Stimulated activated CD4-positive, alpha-beta T cell treated with anti-CD3 and anti-CD28 coated beads, TNF-alpha, amount 100 ng/mL, for 48 hours (primary cell): ENCODE measurements at regions not wholly inside any gene's neighbourhood (a gene's known extent, or its start where the extent isn't known, plus 50 kb on each side); places are given as distances from the start of the nearest gene placed in this dataset.
"Not testable (repeated sequence)": the region's sequence is repeated elsewhere in the genome, so short reads cannot be mapped to it uniquely, and the experiment has no call there.

Source experiments
- DNase-seq, 3 donors: peaks; one replicate each; pipeline ENCODE4 v3.0.0-alpha.2; 2020; ENCODE audit warnings: low read depth in 3 of 3

DNA sequence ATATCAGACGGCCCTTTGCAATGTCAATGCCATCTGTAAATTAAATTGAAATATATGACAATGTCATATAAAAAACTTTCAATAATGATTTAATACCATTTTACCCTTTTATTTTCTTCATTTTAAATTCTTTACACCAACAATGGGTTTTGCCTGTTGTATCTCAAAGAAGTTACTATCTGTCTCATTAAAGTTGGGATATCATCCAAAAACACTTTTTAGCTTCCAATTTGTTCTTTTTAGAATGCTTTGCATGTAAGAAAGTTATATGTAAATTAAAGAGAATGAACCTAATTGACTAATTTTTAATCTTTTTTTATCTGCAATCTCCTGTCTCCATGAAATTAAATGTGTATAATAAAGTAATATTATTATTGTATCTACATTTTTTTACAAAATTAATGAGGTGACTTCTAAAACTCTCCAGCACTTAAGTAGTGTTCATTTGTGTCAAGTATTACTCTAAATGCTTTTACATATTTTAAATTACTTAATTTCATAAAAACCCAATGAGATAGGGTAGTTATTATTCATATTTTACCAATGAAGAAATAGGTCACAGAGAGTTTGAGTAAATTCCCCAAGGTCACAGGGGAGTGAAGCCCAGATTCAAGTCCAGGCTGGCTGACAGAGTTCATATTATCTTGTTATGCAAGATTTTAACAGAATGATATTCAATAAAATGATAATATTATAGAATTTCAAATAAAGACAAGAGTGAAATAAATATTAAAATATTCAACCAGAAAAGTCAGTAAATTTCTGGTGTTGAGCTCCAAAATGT is 673.0 kb upstream of the FLRT2 start:
- no peak for DNase-seq

DNA sequence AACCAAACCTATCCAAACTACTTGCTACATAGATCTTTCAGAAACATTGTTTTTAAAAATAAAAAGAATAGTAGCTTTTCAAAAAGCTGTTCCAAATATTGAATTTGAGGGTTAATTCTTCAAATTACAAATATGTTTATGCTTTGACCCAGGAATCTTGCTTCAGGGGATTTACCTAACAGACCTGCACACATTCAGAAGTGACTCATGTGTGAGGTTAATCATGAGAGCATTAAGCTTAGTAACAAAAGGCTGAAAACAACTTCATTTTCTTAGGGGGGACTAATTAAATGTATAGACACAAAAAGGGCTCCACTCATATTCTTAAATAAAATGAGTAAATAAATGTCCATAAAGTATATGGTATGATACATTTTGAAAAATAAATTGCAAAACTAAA is 672.4 kb upstream of the FLRT2 start:
- DNase-seq, result no peak

DNA sequence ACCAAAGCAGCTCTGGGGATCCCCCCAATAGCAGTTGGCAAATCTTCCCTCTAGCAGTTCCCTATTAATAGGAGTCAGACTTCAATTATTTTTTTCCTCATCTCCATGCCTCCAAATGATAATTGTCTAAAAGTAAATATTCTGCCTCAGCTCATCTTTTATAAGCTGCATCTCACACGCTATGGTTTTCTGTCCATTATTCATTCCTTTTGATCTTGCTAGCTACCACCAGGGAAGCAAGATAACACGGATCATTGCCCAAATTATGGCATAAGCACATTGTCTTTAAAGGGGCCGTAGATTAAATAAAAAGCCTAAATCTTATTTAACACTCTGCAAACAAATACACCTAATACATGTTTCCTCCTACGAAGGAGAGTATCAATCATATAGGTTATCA is 670.8 kb upstream of the FLRT2 start:
- DNase-seq, result no peak

DNA sequence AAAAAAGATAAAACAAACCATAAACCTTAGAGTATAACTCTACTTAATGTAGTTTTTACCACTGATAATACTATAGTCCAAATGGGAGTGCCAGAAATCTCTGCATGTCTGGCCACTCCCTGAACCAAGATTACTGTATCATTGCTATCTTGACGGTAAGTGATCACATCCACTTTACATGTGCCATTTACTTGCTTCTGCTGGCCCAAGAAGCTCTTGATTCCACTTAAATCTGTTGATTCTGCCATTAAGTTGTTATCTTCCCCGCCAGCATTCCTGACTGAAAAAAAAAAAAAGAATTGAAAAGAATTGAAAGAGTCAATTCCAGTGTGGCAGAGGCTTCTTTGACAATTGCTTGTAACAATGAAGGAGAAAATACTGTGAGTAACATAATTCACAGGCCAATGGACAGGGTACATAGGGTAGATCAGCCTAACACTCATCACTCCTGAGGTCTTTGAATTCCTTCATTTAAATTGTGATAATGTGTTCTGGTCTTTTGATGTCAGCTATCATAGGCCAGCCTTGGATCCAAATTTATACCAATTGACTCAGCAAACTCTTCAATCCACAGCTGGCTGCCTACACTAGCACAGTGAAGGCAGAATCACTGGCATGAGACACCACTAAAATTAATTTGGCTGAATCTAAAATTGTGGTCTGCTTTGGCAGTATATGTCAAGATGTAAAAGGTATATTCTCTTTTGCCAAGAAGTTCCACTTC is 665.2 kb upstream of the FLRT2 start:
- no peak for DNase-seq

DNA sequence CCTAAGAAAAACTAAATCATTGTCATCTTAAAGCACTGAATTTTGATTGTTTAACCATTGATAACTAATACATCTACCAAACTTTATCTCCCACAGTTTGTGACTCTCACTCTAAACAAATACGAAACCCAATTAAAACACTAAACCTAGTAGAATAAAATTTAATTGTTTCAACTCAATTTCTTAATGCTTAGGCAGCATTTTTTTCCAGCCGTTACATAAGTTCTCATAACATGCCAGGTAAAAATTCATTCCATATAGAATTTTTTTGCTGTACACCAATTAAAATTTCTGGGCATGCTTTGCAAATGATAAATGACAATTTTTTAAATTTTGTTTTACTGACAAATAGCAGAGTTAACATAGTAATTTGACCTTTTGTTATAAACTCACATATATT is 658.2 kb upstream of the FLRT2 start:
- DNase-seq, result no peak

DNA sequence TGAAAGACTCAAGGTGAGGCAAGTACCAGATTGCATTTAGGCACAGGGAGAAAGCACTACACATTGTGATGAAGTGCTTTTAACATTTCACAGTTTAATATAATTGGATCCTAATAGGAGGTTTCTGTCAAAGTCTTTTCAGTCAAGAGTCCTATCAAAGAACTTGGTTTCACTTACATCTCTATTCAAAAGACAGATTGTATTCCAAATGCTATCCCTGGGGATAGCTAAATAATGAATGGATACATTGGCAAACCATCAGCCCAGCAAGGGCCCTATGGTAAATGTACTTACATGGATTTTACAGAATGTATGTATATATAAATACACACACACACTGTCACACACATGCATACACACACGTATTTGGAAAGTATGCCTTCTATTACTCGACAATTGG is 655.5 kb upstream of the FLRT2 start:
- no peak for DNase-seq

DNA sequence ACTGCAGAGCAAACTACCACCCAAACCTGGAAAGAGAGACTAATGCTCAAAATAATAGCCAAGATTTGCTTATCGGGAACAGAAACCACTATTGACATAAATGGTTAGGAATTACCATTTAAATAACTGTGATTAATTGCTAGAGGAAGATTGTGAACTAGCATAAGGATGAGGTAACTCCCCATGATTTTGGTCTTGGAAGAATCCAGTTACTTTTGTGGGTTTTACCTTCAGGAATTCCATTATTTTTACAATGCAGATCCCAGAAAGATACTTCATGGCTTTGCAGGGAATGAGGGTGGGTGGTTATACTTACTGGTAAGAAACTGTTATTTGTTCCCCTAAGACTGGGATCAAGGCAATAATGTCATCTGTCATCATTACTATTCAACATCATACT is 652.9 kb upstream of the FLRT2 start:
- no peak for DNase-seq

DNA sequence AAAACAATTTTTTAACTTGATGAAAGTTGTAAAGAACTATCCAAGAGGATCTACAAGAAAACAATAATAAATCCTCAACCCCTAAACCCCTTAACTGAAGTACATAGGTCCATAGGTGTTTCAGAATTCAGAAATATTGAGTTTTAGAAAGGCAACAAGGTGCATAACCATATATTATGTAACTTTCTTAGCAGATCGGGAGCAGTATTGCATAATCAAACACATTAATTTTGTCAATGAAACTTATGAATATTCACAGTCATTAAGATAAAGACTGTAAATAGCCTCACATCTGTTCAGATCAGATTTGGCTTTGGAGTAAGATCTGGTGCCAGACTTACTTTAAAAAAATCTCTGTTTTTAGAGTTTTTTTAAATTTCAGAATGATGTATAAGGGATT is 647.1 kb upstream of the FLRT2 start:
- DNase-seq, result no peak

DNA sequence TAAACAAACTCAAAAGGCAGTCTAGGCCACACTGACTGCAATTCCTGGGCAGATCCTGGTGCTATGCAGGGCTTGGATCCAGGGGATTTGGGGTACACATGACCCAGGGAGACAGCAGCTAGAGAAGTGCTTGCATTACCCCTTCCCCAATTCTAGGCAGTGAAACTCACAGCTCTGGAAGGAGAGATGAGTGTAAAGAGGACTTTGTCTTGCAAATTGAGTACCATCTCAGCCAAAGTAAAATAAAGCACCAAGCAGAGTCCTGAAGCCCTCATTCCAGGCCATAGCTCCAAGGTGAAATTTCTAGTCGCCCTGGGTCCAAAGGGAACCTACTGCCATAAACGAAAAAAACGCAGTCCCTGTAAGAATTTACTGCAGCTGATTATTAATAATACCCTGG is 644.9 kb upstream of the FLRT2 start:
- no peak for DNase-seq

DNA sequence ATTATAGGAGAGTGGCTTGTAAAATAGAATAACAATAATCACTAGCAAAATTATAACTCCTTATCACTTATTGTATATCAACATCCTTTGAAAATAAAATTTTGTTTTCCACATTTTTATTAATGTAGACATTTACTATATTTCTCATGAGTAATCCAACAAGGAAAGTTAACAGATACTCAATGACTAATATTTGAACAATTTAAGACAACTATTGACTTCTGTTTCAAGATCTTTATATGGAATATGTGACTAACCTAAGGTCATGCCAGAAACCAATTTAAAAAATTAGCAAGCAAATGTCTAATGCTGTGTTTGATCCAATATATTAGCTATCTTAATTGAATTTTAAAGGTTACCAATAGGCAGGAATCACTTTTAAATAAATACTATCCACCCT is 638.5 kb upstream of the FLRT2 start:
- no peak for DNase-seq

DNA sequence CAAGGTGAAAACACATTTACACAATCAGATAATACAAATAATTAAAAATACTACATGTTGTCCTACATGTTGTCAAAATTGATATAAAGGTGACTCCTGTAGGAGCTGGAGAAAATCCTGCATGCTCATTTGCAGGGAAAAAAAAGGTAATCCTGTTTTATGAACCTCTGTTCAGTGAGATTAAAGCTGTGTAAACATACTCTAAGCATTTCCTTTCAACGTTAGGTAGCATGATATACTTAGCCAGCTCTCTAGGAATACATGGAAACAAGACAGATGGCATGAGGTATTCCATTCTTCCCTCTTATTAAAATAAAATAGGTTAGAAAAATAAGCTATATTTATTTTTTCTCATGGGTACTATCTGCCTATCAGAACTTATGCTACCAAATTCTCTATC is 635.7 kb upstream of the FLRT2 start:
- no peak for DNase-seq

DNA sequence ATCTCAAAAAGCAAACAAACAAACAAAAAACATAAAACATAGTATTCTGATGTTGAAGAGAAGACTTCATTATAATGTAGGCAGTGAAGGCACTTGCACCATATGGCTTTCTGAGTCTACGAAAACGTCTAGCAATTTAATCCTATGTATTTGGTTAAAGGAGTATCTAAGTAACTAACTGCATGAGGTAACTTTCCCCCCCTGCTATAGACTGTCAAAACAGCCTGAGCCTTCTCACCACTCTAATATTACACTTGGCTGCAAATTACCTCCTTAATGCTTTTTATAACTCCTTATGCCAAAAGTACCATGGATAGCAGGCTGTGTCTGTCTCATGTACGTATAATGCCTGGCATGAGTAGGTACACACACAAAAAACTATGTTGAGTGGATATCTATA is 607.6 kb upstream of the FLRT2 start:
- no peak for DNase-seq

DNA sequence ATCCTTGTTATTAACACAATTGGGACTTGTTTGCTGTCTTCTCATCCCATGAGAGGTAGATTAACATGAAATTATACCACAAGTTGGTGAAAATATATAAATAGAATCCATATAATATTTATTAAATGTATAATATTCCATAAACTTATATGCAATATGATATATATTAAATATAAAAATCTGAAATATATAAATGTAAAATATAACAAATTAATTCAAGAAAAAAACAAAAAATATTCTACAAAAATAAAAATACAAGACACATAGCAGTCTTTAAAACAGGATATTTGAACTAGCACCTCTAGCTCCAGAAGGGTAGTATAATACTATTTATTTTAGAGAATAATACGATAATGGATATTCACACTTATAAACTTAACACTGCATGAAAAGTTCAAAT is 603.3 kb upstream of the FLRT2 start:
- DNase-seq, result no peak

DNA sequence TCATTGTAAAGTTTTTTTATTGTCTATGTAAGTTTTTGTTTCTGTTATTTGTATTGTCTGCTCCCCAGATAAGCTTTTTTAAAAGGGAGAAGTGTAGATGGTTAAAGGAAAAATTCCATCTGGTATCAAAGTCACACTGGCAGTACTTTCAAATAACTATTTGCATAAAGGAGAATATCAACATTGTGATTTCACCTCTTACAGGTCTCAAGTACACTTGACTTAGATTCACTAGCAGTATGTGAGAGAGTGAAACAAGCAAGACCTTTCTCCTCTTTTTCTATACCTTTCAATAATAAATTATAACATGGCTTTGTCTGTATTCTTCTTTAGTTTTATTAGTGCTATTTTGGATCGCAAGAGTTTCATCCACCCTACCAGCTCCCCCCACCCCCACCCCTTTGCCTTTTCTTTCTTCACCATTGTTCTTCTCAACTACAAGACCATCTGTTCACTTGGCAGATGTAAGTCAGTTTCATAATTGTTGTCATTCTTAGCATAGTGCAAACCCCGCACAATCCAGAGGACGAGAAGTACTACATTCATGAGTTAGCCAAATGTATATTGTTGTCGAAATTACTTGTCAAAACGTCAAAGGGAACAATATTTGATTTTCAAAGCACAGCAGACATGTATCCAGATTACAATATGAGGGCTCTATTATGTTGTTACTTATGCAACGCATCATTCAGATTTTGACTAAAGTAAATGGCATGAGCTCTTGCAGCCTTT is 602.7 kb upstream of the FLRT2 start:
- DNase-seq, result no peak

DNA sequence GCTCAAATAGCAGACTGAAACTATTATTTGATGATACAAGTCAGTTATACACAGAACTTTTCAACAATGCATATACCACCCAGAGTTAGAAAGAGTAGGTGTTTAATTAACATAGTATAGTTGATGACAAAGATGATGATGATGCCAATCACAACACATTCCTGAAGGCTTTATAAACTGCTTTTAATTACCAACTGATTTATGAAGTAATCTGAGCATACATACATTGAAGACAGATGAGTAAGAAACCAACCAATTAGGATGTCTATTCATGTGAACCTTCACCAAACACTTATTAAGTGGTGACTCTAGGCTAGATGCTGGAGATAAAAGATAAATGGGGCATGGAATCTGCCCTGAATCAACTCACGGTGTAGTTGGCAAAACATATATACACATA is 600.9 kb upstream of the FLRT2 start:
- DNase-seq, result no peak

DNA sequence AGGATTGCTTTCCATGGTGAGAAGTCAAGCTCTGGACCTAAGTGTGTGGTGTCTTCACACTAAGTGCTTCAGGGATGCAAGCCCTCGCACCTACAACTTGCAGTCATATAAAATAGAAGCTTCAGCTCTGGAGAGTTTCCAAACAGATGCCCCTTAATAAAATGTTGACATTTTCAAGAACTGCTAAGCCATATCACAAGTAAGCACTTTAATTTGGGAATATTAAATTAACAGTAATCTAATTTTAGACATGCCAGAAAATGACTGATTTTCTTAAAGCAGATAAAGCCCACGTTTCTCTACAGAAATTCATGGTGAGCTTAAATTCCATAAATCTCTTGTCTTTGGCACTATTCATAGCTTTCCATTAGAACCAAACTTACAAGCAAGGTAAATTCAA is 600.1 kb upstream of the FLRT2 start:
- no peak for DNase-seq

DNA sequence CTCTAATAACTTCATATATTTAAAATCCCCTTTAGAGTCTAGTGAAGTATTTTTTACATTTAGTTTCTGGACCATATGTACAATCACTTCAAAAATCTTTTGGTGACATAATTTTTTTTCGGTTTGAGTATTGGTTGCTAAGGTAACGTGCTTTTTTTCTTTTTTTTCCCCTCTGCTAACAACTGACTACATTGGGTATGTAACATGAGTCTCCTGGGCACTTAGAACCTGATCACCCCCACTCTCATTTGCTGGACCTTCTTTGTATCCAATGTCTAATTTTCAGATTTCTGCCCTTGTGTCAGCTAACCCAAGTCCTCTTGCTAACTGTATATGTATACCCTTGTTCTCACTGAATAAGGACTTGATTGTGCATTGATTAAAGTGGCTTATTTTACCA is 592.9 kb upstream of the FLRT2 start:
- DNase-seq, result no peak

DNA sequence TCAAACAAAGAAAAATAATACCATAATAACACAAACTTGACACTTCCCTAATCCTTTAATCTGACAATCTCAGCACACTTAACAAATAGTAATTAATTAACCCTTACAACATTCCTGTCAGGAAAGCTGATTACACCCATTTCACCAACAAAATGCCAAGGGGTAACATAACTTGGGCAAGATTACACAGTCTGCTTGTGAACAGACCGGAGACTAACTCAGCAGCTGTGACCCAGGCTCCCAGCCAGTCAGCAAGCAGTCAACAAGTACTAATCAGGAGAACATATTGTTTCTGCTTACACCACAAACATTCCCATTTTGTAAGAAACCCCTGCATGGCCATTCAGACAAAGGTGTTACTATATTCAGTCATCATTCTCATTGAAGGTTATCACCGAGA is 592.5 kb upstream of the FLRT2 start:
- DNase-seq, result no peak

DNA sequence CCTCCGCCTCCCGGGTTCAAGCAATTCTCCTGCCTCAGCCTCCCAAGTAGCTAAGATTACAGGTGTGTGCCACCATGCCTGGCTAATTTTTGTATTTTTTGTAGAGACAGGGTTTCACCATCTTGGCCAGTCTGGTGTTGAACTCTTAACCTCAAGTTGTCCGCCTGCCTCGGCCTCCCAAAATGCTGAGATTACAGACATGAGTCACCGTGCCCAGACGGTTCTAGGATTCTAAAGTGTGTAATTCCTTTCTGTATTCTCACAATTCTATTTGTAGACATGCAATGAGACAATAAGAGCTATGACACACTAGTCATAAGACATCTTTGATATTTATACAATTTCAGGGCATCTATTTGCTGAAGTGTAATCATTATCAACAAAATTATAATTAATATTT is 585.0 kb upstream of the FLRT2 start:
- DNase-seq, result not testable (repeated sequence)

DNA sequence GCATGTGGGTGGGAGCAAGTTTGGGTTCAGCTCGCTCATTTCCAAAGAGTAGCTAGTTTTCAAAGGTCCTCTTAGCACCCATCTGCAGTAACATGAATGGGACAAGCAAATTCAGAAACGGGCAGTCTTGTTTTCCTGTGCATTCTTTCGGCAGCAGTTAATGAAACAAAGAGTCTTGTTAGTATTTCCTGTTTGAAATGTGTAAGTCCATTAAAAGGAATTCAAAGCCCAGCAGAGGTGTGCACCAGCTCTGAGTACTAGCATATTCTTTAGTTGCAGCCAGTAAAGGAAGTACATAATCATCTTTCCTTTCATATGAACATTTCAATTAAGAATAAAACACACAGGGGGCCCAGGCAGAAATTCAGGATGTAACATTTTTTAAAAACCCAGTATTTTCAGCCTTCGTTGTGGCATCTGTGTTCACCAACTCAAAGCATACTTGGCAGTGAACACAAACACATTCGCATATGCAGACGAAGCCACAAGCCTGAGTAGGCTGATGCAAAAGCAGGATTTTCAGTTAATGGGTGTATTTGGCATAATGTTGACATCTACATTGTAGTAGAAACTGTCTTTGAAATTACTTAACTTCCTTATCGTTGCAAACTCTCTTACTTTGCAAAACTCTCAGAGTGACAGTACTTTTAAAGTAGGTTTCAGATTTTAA is 570.0 kb upstream of the FLRT2 start:
- DNase-seq, result no peak

DNA sequence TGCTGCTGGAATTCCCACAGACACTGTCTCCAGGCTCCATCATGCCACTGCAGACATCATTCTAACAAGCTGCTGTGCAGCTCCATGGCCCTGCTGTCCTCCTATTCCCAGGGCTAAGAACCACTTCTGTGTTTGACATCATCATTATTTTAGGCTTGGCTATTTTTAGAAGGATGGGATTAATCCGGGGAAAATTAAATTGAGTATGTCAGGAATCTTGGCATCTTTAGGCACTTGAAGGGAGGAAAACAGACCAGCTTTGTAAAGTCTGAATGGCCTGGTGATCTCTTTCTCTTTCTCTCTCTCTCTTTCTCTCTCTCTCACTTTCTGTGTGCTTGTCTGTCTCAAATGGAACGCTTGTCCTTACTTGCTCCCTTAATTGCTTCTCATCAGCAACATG is 568.3 kb upstream of the FLRT2 start:
- no peak for DNase-seq

DNA sequence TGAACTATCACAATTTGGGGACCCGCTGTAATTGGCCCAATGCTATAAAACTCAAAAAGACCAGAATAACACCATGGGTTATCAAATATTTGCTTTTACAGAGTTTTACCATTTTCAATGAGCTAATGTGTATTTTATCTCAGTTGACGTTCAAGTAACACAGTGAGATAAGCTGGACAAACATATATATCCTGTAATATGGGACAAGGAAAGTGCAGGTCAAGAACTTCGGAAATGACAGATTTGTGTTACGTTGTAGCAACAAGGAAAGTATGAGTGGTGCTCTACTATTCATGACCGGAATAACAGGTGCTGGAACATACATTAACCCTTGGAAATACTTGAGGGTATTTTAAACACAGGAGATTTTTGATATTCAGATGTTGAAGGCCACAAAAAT is 566.4 kb upstream of the FLRT2 start:
- DNase-seq, result no peak
